Upper lobe of right lung (tissue), 1 donor: ENCODE measurements at regions not wholly inside any gene's neighbourhood (a gene's known extent, or its start where the extent isn't known, plus 50 kb on each side); places are given as distances from the start of the nearest gene placed in this dataset.

Experiments
- ATAC-seq: fragments of 200-7000 bp; cut with Tn5 transposase; one replicate; pipeline ENCODE4 v1.9.1; 2020; ENCODE audit warnings: mild to moderate bottlenecking, moderate library complexity
- DNase-seq: peaks from one replicate; pipeline ENCODE4 v3.0.0-alpha.2; 2020
- H3K27ac ChIP-seq: fragments of 200-600 bp; one replicate; pipeline ENCODE4 v1.8.0; 2022
- H3K27me3 ChIP-seq: fragments of 200-600 bp; one replicate; pipeline ENCODE4 v1.8.0; 2022; ENCODE audit warnings: mild to moderate bottlenecking
- H3K36me3 ChIP-seq: fragments of 200-600 bp; one replicate; pipeline ENCODE4 v1.8.0; 2022
- H3K4me1 ChIP-seq: fragments of 200-600 bp; one replicate; pipeline ENCODE4 v1.8.0; 2022
- H3K4me3 ChIP-seq: fragments of 200-600 bp; one replicate; pipeline ENCODE4 v1.8.0; 2022; ENCODE audit warnings: mild to moderate bottlenecking
- H3K9me3 ChIP-seq: fragments of 200-600 bp; one replicate; pipeline ENCODE4 v1.8.0; 2022
- intact Hi-C: fragments of 100-400 bp; cut with DNase I; formaldehyde crosslinking; loops from one replicate; pipeline ENCODE4 v1.11.0; 2022
- TF ChIP-seq, protein P1 (sequence below): fragments of 200-600 bp; IDR thresholded peaks from one replicate; pipeline ENCODE4 v1.8.0; 2022; ENCODE audit warnings: antibody characterized with exemption
- donor health status: DM: no; HTN: yes; CAD: no; lungs with severe emphysema.

DNA sequence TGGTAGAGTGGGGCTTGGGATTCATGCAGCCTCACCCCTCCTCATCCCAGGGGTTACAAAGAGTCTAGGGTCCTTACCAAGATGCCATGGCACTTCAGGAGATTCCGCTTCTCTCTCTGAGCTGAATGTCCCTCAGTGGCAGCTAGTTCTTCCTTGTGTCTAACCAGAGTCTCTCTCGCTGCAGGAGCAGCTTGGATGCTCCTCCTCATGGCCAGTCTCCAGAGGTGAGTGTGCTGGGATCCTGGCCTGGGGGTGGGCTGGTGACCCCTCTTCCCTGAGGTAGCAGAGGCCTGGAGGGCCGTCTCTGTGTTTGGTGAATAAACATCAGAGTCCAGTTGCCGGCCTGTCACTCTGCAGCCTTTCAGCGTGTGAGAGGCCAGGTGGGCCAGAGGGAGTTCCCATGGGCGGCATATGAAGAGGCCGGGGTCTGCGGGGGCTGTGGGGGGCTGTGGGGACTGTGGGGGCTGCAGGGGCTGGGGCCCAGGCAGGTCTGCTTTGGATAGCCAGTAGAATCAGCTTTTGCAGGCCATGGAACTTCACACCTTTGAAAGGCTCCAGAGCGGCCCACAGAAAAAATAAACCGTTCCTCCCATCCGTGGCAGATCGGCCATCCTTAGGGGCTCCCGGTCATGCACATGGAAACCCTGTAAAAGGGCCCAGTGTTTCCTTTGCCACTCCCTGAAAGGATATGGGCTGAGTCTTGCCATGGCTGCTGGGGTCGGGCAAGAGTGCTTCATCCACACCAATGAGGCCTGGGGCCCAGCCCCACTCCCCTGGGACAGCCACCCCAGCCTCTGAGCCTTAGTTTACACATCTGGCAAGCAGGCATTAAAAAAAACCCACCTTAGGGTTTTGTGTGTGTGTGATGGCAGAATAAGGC lies 256.4 kb downstream of the FOXD2 start:
- TF ChIP-seq, protein P1, sequence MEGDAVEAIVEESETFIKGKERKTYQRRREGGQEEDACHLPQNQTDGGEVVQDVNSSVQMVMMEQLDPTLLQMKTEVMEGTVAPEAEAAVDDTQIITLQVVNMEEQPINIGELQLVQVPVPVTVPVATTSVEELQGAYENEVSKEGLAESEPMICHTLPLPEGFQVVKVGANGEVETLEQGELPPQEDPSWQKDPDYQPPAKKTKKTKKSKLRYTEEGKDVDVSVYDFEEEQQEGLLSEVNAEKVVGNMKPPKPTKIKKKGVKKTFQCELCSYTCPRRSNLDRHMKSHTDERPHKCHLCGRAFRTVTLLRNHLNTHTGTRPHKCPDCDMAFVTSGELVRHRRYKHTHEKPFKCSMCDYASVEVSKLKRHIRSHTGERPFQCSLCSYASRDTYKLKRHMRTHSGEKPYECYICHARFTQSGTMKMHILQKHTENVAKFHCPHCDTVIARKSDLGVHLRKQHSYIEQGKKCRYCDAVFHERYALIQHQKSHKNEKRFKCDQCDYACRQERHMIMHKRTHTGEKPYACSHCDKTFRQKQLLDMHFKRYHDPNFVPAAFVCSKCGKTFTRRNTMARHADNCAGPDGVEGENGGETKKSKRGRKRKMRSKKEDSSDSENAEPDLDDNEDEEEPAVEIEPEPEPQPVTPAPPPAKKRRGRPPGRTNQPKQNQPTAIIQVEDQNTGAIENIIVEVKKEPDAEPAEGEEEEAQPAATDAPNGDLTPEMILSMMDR, result no peak
- peak; percentile 40 for DNase-seq
- Histone ChIP-seq H3K4me1 (no peaks in the 10 kb centered on the region), H3K4me3 (no peak overlapping the region), H3K27me3 (no peaks in the 10 kb centered on the region), H3K36me3 (no peaks in the 10 kb centered on the region), H3K9me3 (no peaks in the 10 kb centered on the region), H3K27ac (no peak overlapping the region)
- intact Hi-C loops, result no loop called here
- ATAC-seq, result no peak

DNA sequence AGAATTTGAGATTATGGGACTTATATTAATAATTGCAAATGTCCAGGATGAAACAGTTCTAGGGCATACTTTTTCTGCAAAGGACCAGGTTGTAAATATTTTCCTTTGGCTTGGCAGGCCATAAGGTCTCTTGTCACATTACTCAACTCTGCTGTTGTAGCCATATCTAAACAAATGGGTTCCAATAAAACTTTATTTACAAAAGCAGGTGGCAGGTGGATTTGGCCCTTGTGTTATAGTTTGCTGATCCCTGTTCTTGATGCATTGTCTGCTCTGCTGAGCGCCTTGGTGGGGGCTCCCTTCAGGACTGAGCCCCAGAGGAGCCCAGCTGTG lies 258.5 kb downstream of the FOXD2 start:
- TF ChIP-seq, protein P1, result no peak
- DNase-seq, result no peak

DNA sequence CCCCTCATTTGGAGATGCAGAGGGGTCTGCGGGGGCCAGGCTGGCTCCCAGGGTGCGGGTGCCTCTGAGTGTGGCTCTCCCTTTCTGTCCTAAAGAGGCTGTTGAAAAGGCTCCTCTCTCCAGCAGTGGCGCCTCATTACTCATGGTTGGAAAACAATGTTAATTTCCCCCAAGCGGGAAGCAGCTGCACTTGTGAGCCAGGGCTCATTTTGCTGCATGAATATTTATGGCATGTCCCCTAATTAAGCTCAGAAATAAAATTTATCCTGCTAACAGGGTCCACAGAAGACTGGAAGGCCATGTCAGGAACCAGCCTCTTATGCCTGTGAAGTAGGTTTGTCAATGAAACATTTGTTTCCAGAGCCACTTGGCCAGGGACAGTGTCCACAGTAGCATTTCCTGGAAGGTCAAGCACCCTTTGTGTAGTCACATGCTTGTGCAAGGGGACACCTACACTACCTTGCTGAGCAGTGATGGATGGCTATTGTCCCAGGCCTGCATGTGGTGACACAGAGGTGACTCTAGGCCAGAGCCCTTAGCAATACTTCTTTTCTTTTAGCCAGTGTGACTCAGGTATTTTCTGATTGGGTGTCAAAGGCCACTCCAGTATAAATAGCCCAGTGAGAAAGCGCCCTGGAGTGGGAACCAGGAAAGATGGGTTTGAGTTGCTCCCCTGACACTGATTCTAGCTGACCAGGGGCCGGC lies 259.0 kb downstream of the FOXD2 start:
- no peaks in the 10 kb centered on the region for H3K9me3 ChIP-seq
- no peak overlapping the region for H3K4me3 ChIP-seq
- peak; percentile 91 for ATAC-seq
- H3K36me3 ChIP-seq, result no peaks in the 10 kb centered on the region
- no peaks in the 10 kb centered on the region for H3K27me3 ChIP-seq
- peak; percentile 62 for DNase-seq
- no peak overlapping the region for H3K27ac ChIP-seq
- no peaks in the 10 kb centered on the region for H3K4me1 ChIP-seq
- intact Hi-C loops, result no loop called here
- TF ChIP-seq, protein P1, result no peak

More for the DNA sequence above, 258.5 kb downstream of the FOXD2 start:
- intact Hi-C loops, result no loop called here
- Histone ChIP-seq H3K36me3 (no peaks in the 10 kb centered on the region), H3K9me3 (no peaks in the 10 kb centered on the region), H3K4me3 (no peak overlapping the region), H3K27me3 (no peaks in the 10 kb centered on the region), H3K27ac (no peak overlapping the region), H3K4me1 (no peaks in the 10 kb centered on the region)
- no peak for ATAC-seq

DNA sequence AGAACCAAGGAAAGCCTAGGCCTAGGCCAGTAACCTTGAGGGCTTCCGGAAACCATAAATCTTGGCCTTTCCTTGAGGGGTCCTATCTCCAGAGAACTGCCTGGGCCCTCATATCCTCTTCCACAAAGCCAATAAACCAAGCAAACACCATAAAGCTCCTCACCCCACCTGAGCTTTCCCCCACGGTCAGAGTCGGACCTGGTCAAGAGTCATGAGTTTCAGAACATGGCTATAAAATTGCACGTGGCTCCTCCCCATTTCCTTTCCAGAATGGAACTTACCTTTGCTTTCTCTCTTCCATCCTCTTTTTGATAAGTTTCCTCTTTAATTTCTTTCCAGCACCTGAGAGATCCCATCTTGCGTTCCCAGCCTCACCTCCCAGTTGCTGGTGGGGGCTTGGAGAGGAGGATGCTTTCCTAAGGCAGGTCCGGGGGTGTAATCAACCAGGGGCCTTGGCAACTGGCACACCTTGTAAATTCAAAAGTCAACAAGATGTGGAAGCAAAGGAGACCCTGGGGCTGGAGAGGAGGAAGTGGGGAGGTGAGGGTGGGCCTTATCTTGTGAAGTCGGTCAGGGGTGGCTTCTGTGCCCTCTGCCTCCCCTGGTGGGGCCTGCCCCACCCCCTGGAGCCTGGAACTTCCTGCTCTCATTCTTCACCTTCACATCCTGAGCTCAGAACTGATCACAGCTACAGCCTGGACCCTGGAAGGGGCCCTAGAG lies 259.9 kb downstream of the FOXD2 start:
- Histone ChIP-seq H3K4me3 (no peak overlapping the region), H3K27ac (no peak overlapping the region), H3K9me3 (no peaks in the 10 kb centered on the region), H3K4me1 (no peaks in the 10 kb centered on the region), H3K27me3 (no peaks in the 10 kb centered on the region), H3K36me3 (no peaks in the 10 kb centered on the region)
- intact Hi-C loops, result no loop called here
- TF ChIP-seq, protein P1, result no peak
- DNase-seq (peak; percentile 27), ATAC-seq (no peak)

DNA sequence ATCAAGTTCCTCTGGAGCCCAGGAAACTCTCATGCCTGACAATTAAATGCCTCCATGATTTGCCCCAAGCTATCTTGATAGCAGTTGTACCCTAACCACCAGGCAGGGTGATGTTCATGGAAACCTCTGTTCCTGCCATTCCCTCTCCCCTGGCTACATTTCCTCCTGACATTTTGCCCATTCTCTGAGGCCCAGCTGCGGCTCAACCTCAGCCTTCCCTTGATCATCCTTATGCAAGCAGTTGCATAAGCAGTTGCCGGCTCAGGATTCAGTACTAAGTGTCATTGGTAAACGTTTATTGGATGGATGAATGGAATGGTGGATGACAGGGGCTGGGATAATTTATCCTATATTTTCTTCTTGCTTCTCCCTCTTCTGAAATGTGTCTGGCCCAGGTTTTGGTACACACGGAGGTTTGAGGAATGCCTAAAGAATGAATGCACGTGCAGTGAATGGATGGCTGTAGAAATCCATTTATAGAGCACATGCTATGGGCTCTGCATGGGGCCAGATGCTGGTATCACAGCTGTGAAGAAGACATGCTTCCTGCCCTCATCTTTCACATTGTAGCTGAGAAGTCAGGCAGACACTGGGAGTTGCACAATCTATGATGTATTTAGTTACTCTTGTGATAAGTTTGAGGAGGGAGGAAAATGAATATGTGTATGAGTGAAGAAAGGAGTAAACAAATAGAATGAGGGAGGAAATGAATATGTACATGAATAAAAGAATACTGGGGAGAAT lies 261.8 kb downstream of the FOXD2 start:
- intact Hi-C loops, result no loop called here
- Histone ChIP-seq H3K27me3 (no peaks in the 10 kb centered on the region), H3K4me1 (no peaks in the 10 kb centered on the region), H3K9me3 (no peaks in the 10 kb centered on the region), H3K4me3 (no peak overlapping the region), H3K36me3 (no peaks in the 10 kb centered on the region), H3K27ac (no peak overlapping the region)
- ATAC-seq, result no peak
- peak; percentile 1 for DNase-seq
- TF ChIP-seq, protein P1, result no peak
